MCF 10A (cell line): ENCODE measurements at regions not wholly inside any gene's neighbourhood (a gene's known extent, or its start where the extent isn't known, plus 50 kb on each side); places are given as distances from the start of the nearest gene placed in this dataset.

Source experiments
- BruUV-seq: library from RNA; stranded (reverse); fragments of 400-500 nt; replicated peaks from 2 replicates; lab custom pipeline; 2021; lab: Mats Ljungman, UMichigan
- CTCF ChIA-PET: fragments of 300-600 bp; sonication (Branson Sonifier 250); formaldehyde crosslinking; extraction: SDS; loops from one replicate; lab custom pipeline; 2021; ENCODE audit warnings: antibody characterized with exemption, inconsistent platforms; lab: Yijun Ruan, JAX
- POLR2A ChIA-PET: fragments of 300-600, 350-650 bp; sonication (Branson Sonifier 250); formaldehyde crosslinking; extraction: SDS; loops from one replicate; lab custom pipeline; 2020; ENCODE audit warnings: antibody characterized with exemption, inconsistent platforms; lab: Yijun Ruan, JAX
- DNase-seq: peaks from one replicate; pipeline ENCODE4 v3.0.0-alpha.2; 2018; ENCODE audit not compliant: unreplicated experiment
- H3K27ac Mint-ChIP-seq: one replicate; pipeline ENCODE4 v1.8.0; 2022; ENCODE audit warnings: mild to moderate bottlenecking, low read depth, mixed read lengths; ENCODE audit not compliant: unreplicated experiment
- H3K27me3 Mint-ChIP-seq: one replicate; pipeline ENCODE4 v1.8.0; 2022; ENCODE audit warnings: mixed read lengths; ENCODE audit not compliant: insufficient read depth, unreplicated experiment
- H3K36me3 Mint-ChIP-seq: one replicate; pipeline ENCODE4 v1.8.0; 2022; ENCODE audit warnings: mild to moderate bottlenecking, moderate library complexity, mixed read lengths; ENCODE audit not compliant: insufficient read depth, unreplicated experiment
- H3K4me1 Mint-ChIP-seq: one replicate; pipeline ENCODE4 v1.8.0; 2022; ENCODE audit warnings: mixed read lengths; ENCODE audit not compliant: insufficient read depth, unreplicated experiment
- H3K4me3 Mint-ChIP-seq: one replicate; pipeline ENCODE4 v1.8.0; 2022; ENCODE audit warnings: mild to moderate bottlenecking, moderate library complexity, mixed read lengths; ENCODE audit not compliant: unreplicated experiment
- H3K9me3 Mint-ChIP-seq: one replicate; pipeline ENCODE4 v1.8.0; 2022; ENCODE audit warnings: mixed read lengths; ENCODE audit not compliant: unreplicated experiment
- CTCF ChIP-seq: fragments of 200-600 bp; IDR thresholded peaks from one replicate; pipeline ENCODE4 v1.8.0; 2022; ENCODE audit warnings: antibody characterized with exemption, mild to moderate bottlenecking; ENCODE audit not compliant: unreplicated experiment
- intact Hi-C: fragments of 100-400 bp; cut with micrococcal nuclease; formaldehyde crosslinking; loops from 2 replicates; pipeline ENCODE4 v1.14.1; 2022

- Mint-ChIP-seq H3K36me3 (no peaks in the 10 kb centered on the region), H3K27me3 (no peaks in the 10 kb centered on the region), H3K4me3 (no peak overlapping the region), H3K27ac (no peak overlapping the region), H3K9me3 (peaks cover 7% of the 10 kb centered on the region), H3K4me1 (peaks cover 32% of the 10 kb centered on the region)
- ChIA-PET POLR2A (interaction anchor here (1.2 to 4.1 kb wide), 4 partner anchors 9 to 57 kb away, joined by 3 to 33 read pairs (median 4); no protein-coding TSS in a partner anchor), CTCF (interaction anchor here (0.8 to 1.7 kb wide), 3 partner anchors 9 to 112 kb away, joined by 3 to 5 read pairs (median 5); no protein-coding TSS in a partner anchor)
- no peak for DNase-seq
- intact Hi-C loops: loop anchor here (5.0 kb wide), 2 partner anchors 43 to 47 kb away; no protein-coding TSS in a partner anchor
- TF ChIP-seq CTCF: no peak
- BruUV-seq: no TSS peak
Measured at GRCh38 chr14:51439896-51440295, 199.8 kb downstream of the TMX1 start.

- no TSS peak for BruUV-seq
- intact Hi-C loops: loop anchor here (5.0 kb wide), 2 partner anchors 44 to 46 kb away; no protein-coding TSS in a partner anchor
- Mint-ChIP-seq H3K4me3 (no peak overlapping the region), H3K9me3 (peaks cover 7% of the 10 kb centered on the region), H3K27me3 (no peaks in the 10 kb centered on the region), H3K27ac (peak overlapping the region; percentile 90), H3K36me3 (no peaks in the 10 kb centered on the region), H3K4me1 (peaks cover 32% of the 10 kb centered on the region)
- TF ChIP-seq CTCF: no peak
- ChIA-PET CTCF (interaction anchor here (0.6 to 1.3 kb wide), 3 partner anchors 9 to 20 kb away, joined by 4 to 5 read pairs (median 4); no protein-coding TSS in a partner anchor), POLR2A (interaction anchor here (1.0 to 4.1 kb wide), 5 partner anchors 9 to 213 kb away, joined by 3 to 33 read pairs (median 3); no protein-coding TSS in a partner anchor)
- DNase-seq: peak; percentile 52
Measured at GRCh38 chr14:51441001-51441400, 201.0 kb downstream of the TMX1 start.

DNA sequence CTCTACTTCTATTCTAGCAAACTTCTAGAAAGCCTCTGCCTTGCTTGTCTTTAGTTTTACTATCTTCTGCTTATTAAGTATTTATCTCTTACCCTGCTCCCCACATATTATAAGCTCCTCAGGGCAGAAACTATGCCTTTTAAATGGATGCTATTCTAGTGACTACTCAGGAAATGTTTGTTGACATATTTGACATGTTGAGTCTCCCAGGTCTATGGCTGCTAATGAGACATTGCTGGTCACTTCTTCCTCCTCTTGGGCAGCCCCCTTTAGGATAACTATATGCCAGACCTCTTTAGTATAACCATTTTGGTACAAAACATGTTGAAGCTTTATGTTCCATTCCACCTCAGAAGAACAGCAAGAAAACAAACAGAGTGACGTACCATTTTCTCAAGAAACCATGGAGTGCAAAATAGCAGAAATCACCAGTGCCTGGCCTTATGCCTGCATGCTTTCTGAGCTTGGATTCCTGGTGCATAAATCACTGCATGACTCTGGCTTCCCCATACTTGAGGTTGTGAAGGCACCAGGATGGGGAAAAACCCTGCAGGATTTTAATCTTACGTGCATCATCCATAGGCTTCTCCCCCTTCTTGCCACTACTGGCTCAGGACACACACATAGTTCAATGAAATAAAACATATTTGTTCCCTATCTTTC is 202.6 kb downstream of the TMX1 start:
- Mint-ChIP-seq H3K4me3 (peak overlapping the region; percentile 1), H3K9me3 (no peaks in the 10 kb centered on the region), H3K36me3 (no peaks in the 10 kb centered on the region), H3K4me1 (peaks cover 32% of the 10 kb centered on the region), H3K27ac (peak overlapping the region; percentile 90), H3K27me3 (no peaks in the 10 kb centered on the region)
- no peak for TF ChIP-seq CTCF
- BruUV-seq: no TSS peak
- CTCF ChIA-PET: interaction anchor here (0.5 to 1.4 kb wide), 5 partner anchors 57 to 786 kb away, joined by 3 to 4 read pairs (median 3); no protein-coding TSS in a partner anchor
- intact Hi-C loops: loop anchor here (2.0 to 5.0 kb wide), 3 partner anchors 45 to 210 kb away; no protein-coding TSS in a partner anchor
- DNase-seq: peak; percentile 85
- POLR2A ChIA-PET: interaction anchor here (0.6 to 4.1 kb wide), 16 partner anchors 12 to 212 kb away, joined by 3 to 33 read pairs (median 3); partner anchors contain the start of gene FRMD6
